A549 (cell line): ENCODE measurements at regions not wholly inside any gene's neighbourhood (a gene's known extent, or its start where the extent isn't known, plus 50 kb on each side); places are given as distances from the start of the nearest gene placed in this dataset.

Experiments
- ATAC-seq, 2 experiments: fragments of 200-7000 bp in 1 of 2; fragments of >200 bp in 1 of 2; cut with Nextera tagmentation in 1 of 2; cut with Tn5 transposase in 1 of 2; 3 replicates each; pipeline versions ENCODE4 v1.8.0 to v1.9.1; 2018 to 2020; ENCODE audit warnings: mild to moderate bottlenecking in 1 of 2, moderate library complexity in 1 of 2
- CTCF ChIA-PET: fragments of 300-600 bp; sonication (Branson Sonifier 250); formaldehyde crosslinking; extraction: SDS; loops from one replicate; lab custom pipeline; 2021; ENCODE audit warnings: antibody characterized with exemption, inconsistent platforms; lab: Yijun Ruan, JAX
- POLR2A ChIA-PET: fragments of 350-600 bp; formaldehyde crosslinking; extraction: SDS; loops from one replicate; lab custom pipeline; 2021; ENCODE audit warnings: antibody characterized with exemption, inconsistent platforms; lab: Yijun Ruan, JAX
- DNase-seq, 2 experiments: peaks; one replicate each; pipeline versions ENCODE4 v3.0.0 to v3.0.0-alpha.2; 2011 to 2016; ENCODE audit warnings: low read depth in 1 of 2, low spot score in 1 of 2
- FAIRE-seq: peaks from 2 replicates; lab custom pipeline; 2011; peaks lifted over from hg19 to GRCh38; lab: Jason Lieb, UNC
- H3K27ac ChIP-seq, 2 experiments: fragments of >200 bp; sonication (Bioruptor Twin); formaldehyde crosslinking; 3 replicates each; pipeline ENCODE4 v1.5.1; 2016 to 2017
- H3K4me1 ChIP-seq: fragments of >200 bp; sonication (Bioruptor Twin); formaldehyde crosslinking; 3 replicates; pipeline ENCODE4 v1.6.1; 2016
- H3K4me2 ChIP-seq: fragments of >200 bp; sonication (Bioruptor Twin); formaldehyde crosslinking; 3 replicates; pipeline ENCODE4 v1.6.1; 2016
- H3K4me3 ChIP-seq: fragments of >200 bp; sonication (Bioruptor Twin); formaldehyde crosslinking; 3 replicates; pipeline ENCODE4 v1.5.1; 2016
- H3K9me3 ChIP-seq: fragments of >200 bp; sonication (Bioruptor Twin); formaldehyde crosslinking; 3 replicates; pipeline ENCODE4 v1.6.1; 2016
- ATOH8 ChIP-seq: fragments of 250-450 bp; sonication (Bioruptor Pico); IDR thresholded peaks from 2 replicates; pipeline ENCODE4 v1.5.0; 2020; ENCODE audit warnings: low read depth, mild to moderate bottlenecking, moderate library complexity
- BCL3 ChIP-seq: fragments of >200 bp; sonication (Bioruptor Twin); formaldehyde crosslinking; IDR thresholded peaks from 3 replicates; pipeline ENCODE4 v1.6.1; 2016
- CBX8 ChIP-seq: fragments of 200-600 bp; sonication (generic); IDR thresholded peaks from 2 replicates; pipeline ENCODE4 v1.6.1; 2016
- CEBPB ChIP-seq, 2 experiments: fragments of >200 bp in 1 of 2; sonication (Bioruptor Twin) in 1 of 2; formaldehyde crosslinking in 1 of 2; IDR thresholded peaks; 2 replicates each; pipeline ENCODE4 v1.6.1; 2012 to 2016
- CHD4 ChIP-seq: fragments of 200-600 bp; sonication (generic); IDR thresholded peaks from 2 replicates; pipeline ENCODE4 v1.6.1; 2016; ENCODE audit warnings: antibody characterized with exemption, mild to moderate bottlenecking, borderline replicate concordance
- EHF ChIP-seq: fragments of 250-450 bp; sonication (Bioruptor Pico); IDR thresholded peaks from 2 replicates; pipeline ENCODE4 v1.5.0; 2020; ENCODE audit warnings: mild to moderate bottlenecking
- EP300 ChIP-seq, 2 experiments: fragments of >200 bp; sonication (Bioruptor Twin); formaldehyde crosslinking; IDR thresholded peaks; 2 replicates in 1 of 2; 3 replicates in 1 of 2; pipeline ENCODE4 v1.6.1; 2016 to 2017
- ESRRA ChIP-seq: fragments of 150-350 bp; IDR thresholded peaks from 2 replicates; pipeline ENCODE4 v1.6.1; 2014; ENCODE audit warnings: mild to moderate bottlenecking, low read length, borderline replicate concordance
- FOSB ChIP-seq: fragments of 250-450 bp; sonication (Bioruptor Pico); IDR thresholded peaks from 2 replicates; pipeline ENCODE4 v1.5.0; 2020; ENCODE audit warnings: mild to moderate bottlenecking, moderate library complexity
- HES2 ChIP-seq: fragments of >200 bp; sonication (Bioruptor Twin); formaldehyde crosslinking; IDR thresholded peaks from 2 replicates; pipeline ENCODE4 v1.6.1; 2016
- HEYL ChIP-seq: fragments of 250-450 bp; sonication (Bioruptor Pico); IDR thresholded peaks from 2 replicates; pipeline ENCODE4 v1.8.0; 2021; ENCODE audit warnings: mild to moderate bottlenecking, moderate library complexity
- JUN ChIP-seq, 2 experiments: fragments of >200 bp; sonication (Bioruptor Twin); formaldehyde crosslinking; IDR thresholded peaks; 2 replicates in 1 of 2; 3 replicates in 1 of 2; pipeline ENCODE4 v1.6.1; 2016 to 2017
- JUNB ChIP-seq: fragments of >200 bp; sonication (Bioruptor Twin); formaldehyde crosslinking; IDR thresholded peaks from 2 replicates; pipeline ENCODE4 v1.6.1; 2016
- KDM1A ChIP-seq: fragments of 200-600 bp; sonication (generic); IDR thresholded peaks from 2 replicates; pipeline ENCODE4 v1.6.1; 2016; ENCODE audit warnings: low read depth, mild to moderate bottlenecking
- MAFK ChIP-seq: fragments of 450-650 bp; IDR thresholded peaks from 2 replicates; pipeline ENCODE4 v1.6.1; 2014; ENCODE audit not compliant: partially characterized antibody
- MAX ChIP-seq: IDR thresholded peaks from 2 replicates; pipeline ENCODE4 v1.6.1; 2012
- NPAS2 ChIP-seq: fragments of 250-450 bp; sonication (Bioruptor Pico); IDR thresholded peaks from 2 replicates; pipeline ENCODE4 v1.8.0; 2022; ENCODE audit warnings: mild to moderate bottlenecking, moderate library complexity, borderline replicate concordance
- RARB ChIP-seq: fragments of 250-450 bp; sonication (Bioruptor Pico); IDR thresholded peaks from 2 replicates; pipeline ENCODE4 v1.8.0; 2021; ENCODE audit warnings: mild to moderate bottlenecking, moderate library complexity
- RFX5 ChIP-seq: fragments of 450-650 bp; IDR thresholded peaks from 2 replicates; pipeline ENCODE4 v1.7.1; 2014; ENCODE audit warnings: antibody characterized with exemption, mild to moderate bottlenecking, moderate library complexity
- RNF2 ChIP-seq: fragments of 200-600 bp; sonication (generic); IDR thresholded peaks from 2 replicates; pipeline ENCODE4 v1.6.1; 2016; ENCODE audit warnings: low read depth, mild to moderate bottlenecking, antibody characterized with exemption, moderate library complexity, borderline replicate concordance
- SMC3 ChIP-seq: fragments of >200 bp; sonication (Bioruptor Twin); formaldehyde crosslinking; IDR thresholded peaks from 3 replicates; pipeline ENCODE4 v1.6.1; 2018; ENCODE audit warnings: inconsistent platforms
- TFCP2L1 ChIP-seq: fragments of 250-450 bp; sonication (Bioruptor Pico); IDR thresholded peaks from 2 replicates; pipeline ENCODE4 v1.5.0; 2021; ENCODE audit warnings: mild to moderate bottlenecking
- TP53 ChIP-seq: fragments of 250-450 bp; sonication (Bioruptor Pico); IDR thresholded peaks from 2 replicates; pipeline ENCODE4 v1.5.0; 2021; ENCODE audit warnings: mild to moderate bottlenecking, moderate library complexity
- USF2 ChIP-seq: fragments of 450-650 bp; IDR thresholded peaks from 2 replicates; pipeline ENCODE4 v1.6.1; 2014; ENCODE audit warnings: antibody characterized with exemption
- ZNF302 ChIP-seq: fragments of 250-450 bp; sonication (Bioruptor Pico); IDR thresholded peaks from 2 replicates; pipeline ENCODE4 v1.9.0; 2021; ENCODE audit warnings: inconsistent platforms, mild to moderate bottlenecking, moderate library complexity
- WGBS: methylation state at CpG from one replicate; pipeline ENCODE4 v1.1.6; 2017; ENCODE audit errors: missing lambda C conversion rate; 5-methylcytosine and 5-hydroxymethylcytosine counted together

GRCh38 chr4:153948041-153948440 lies 159.2 kb upstream of the SFRP2 start:
- no peaks in the 10 kb centered on the region for H3K4me1 ChIP-seq
- TF ChIP-seq TFCP2L1 (CRISPR knock-in tag) (no peak), RFX5 (no peak), HEYL (CRISPR knock-in tag) (no peak), JUNB (no peak), FOSB (CRISPR knock-in tag) (no peak), JUN (IDR thresholded peaks at IDR 0.05) (no peak), KDM1A (no peak), ZNF302 (CRISPR knock-in tag) (no peak), HES2 (no peak), RARB (CRISPR knock-in tag) (no peak)
- POLR2A ChIA-PET, result no interaction called here
- CTCF ChIA-PET, result no interaction called here
- H3K9me3 ChIP-seq, result no peaks in the 10 kb centered on the region
- WGBS, result 5% methylated on average over 1 of the region's 1 CpG
- H3K27ac ChIP-seq, result no peak overlapping the region
- no peak for DNase-seq
- ATAC-seq, result no peak
- no peak overlapping the region for H3K4me3 ChIP-seq
- no peak for FAIRE-seq
- no peak overlapping the region for H3K4me2 ChIP-seq

GRCh38 chr4:153947124-153947523 lies 158.2 kb upstream of the SFRP2 start:
- TF ChIP-seq ZNF302 (CRISPR knock-in tag), result no peak
- TF ChIP-seq ESRRA, result no peak
- TF ChIP-seq KDM1A, result no peak
- TF ChIP-seq TP53 (CRISPR knock-in tag), result no peak
- no peak for TF ChIP-seq EHF (CRISPR knock-in tag)
- TF ChIP-seq EP300 (IDR thresholded peaks at IDR 0.05), result no peak
- TF ChIP-seq CEBPB (IDR thresholded peaks at IDR 0.05), result no peak
- no peak for TF ChIP-seq FOSB (CRISPR knock-in tag)
- no peak for TF ChIP-seq ATOH8 (CRISPR knock-in tag)
- no peak for TF ChIP-seq NPAS2 (CRISPR knock-in tag)
- TF ChIP-seq CBX8, result no peak
- no peak for TF ChIP-seq MAFK
- TF ChIP-seq SMC3, result no peak
- TF ChIP-seq USF2, result no peak
- no peak for TF ChIP-seq BCL3
- no peak for TF ChIP-seq MAX
- TF ChIP-seq CHD4, result no peak
- TF ChIP-seq RARB (CRISPR knock-in tag), result no peak
- no peak for TF ChIP-seq RNF2
- TF ChIP-seq, all 56 proteins: peak for 0
- Histone ChIP-seq H3K4me2 (no peak overlapping the region), H3K4me1 (no peaks in the 10 kb centered on the region), H3K4me3 (no peak overlapping the region), H3K9me3 (no peaks in the 10 kb centered on the region), H3K27ac (no peak overlapping the region)
- FAIRE-seq (no peak), ATAC-seq (no peak), DNase-seq (no peak)
- POLR2A ChIA-PET, result no interaction called here
- CTCF ChIA-PET, result no interaction called here
- 0% methylated on average over 1 of the region's 1 CpG for WGBS
